ENCODE measurements at regions not wholly inside any gene's neighbourhood (a gene's known extent, or its start where the extent isn't known, plus 50 kb on each side); places are given as distances from the start of the nearest gene placed in this dataset.

- intact Hi-C loops (cut with micrococcal nuclease; ENCODE audit: unreplicated experiment), result no loop called here
- H3K36me3 ChIP-seq (ENCODE audit: insufficient read depth, low read length, poor library complexity, severe bottlenecking), result no peaks in the 10 kb centered on the region
- no peak overlapping the region for H3K27ac ChIP-seq (ENCODE audit: low read depth, low read length, poor library complexity, severe bottlenecking)
- no peaks in the 10 kb centered on the region for H3K4me1 ChIP-seq (ENCODE audit: insufficient read depth, low read length, poor library complexity, severe bottlenecking)
- ChIA-PET POLR2A (ENCODE audit: low non-redundant PET) (no interaction called here), CTCF (no interaction called here)
- no TSS peak for BruUV-seq (replicated peaks)
- H3K4me3 ChIP-seq (ENCODE audit: low read depth, low read length, poor library complexity, severe bottlenecking), result no peak overlapping the region
- no peaks in the 10 kb centered on the region for H3K9me3 ChIP-seq (ENCODE audit: low read depth, low read length, poor library complexity, severe bottlenecking)
- no peaks in the 10 kb centered on the region for H3K27me3 ChIP-seq (replicated peaks; ENCODE audit: insufficient read depth, low read depth, low read length, poor library complexity)
- no peak for DNase-seq (ENCODE audit: low spot score)
- TF ChIP-seq CTCF (conservative IDR thresholded peaks at IDR 0.05; ENCODE audit: low read depth, low read length) (no peak), EZH2 (IDR thresholded peaks at IDR 0.05; ENCODE audit: borderline replicate concordance, low read depth, low read length, poor library complexity, severe bottlenecking) (no peak)
Measured at GRCh38 chr2:43133708-43134570, 92.5 kb downstream of the ZFP36L2 start.

GRCh38 chr2:43133336-43133707 lies 93.1 kb downstream of the ZFP36L2 start:
- no peaks in the 10 kb centered on the region for H3K4me1 ChIP-seq (ENCODE audit: insufficient read depth, low read length, poor library complexity, severe bottlenecking)
- POLR2A ChIA-PET (ENCODE audit: low non-redundant PET), result no interaction called here
- no TSS peak for BruUV-seq (replicated peaks)
- CTCF ChIA-PET, result no interaction called here
- no peak for TF ChIP-seq CTCF (conservative IDR thresholded peaks at IDR 0.05; ENCODE audit: low read depth, low read length)
- no peak for TF ChIP-seq EZH2 (IDR thresholded peaks at IDR 0.05; ENCODE audit: borderline replicate concordance, low read depth, low read length, poor library complexity, severe bottlenecking)
- intact Hi-C loops (cut with micrococcal nuclease; ENCODE audit: unreplicated experiment), result no loop called here
- no peak for DNase-seq (ENCODE audit: low spot score)
- H3K27me3 ChIP-seq (replicated peaks; ENCODE audit: insufficient read depth, low read depth, low read length, poor library complexity), result no peaks in the 10 kb centered on the region
- H3K4me3 ChIP-seq (ENCODE audit: low read depth, low read length, poor library complexity, severe bottlenecking), result no peak overlapping the region
- H3K36me3 ChIP-seq (ENCODE audit: insufficient read depth, low read length, poor library complexity, severe bottlenecking), result no peaks in the 10 kb centered on the region
- no peaks in the 10 kb centered on the region for H3K9me3 ChIP-seq (ENCODE audit: low read depth, low read length, poor library complexity, severe bottlenecking)
- no peak overlapping the region for H3K27ac ChIP-seq (ENCODE audit: low read depth, low read length, poor library complexity, severe bottlenecking)

- H3K27ac ChIP-seq (ENCODE audit: low read depth, low read length, poor library complexity, severe bottlenecking), result no peak overlapping the region
- H3K27me3 ChIP-seq (replicated peaks; ENCODE audit: insufficient read depth, low read depth, low read length, poor library complexity), result no peaks in the 10 kb centered on the region
- H3K9me3 ChIP-seq (ENCODE audit: low read depth, low read length, poor library complexity, severe bottlenecking), result no peaks in the 10 kb centered on the region
- no TSS peak for BruUV-seq (replicated peaks)
- no peaks in the 10 kb centered on the region for H3K4me1 ChIP-seq (ENCODE audit: insufficient read depth, low read length, poor library complexity, severe bottlenecking)
- H3K36me3 ChIP-seq (ENCODE audit: insufficient read depth, low read length, poor library complexity, severe bottlenecking), result no peaks in the 10 kb centered on the region
- TF ChIP-seq EZH2 (IDR thresholded peaks at IDR 0.05; ENCODE audit: borderline replicate concordance, low read depth, low read length, poor library complexity, severe bottlenecking), result no peak
- TF ChIP-seq CTCF (conservative IDR thresholded peaks at IDR 0.05; ENCODE audit: low read depth, low read length), result no peak
- POLR2A ChIA-PET (ENCODE audit: low non-redundant PET), result no interaction called here
- CTCF ChIA-PET, result no interaction called here
- DNase-seq (ENCODE audit: low spot score), result no peak
- intact Hi-C loops (cut with micrococcal nuclease; ENCODE audit: unreplicated experiment), result no loop called here
- no peak overlapping the region for H3K4me3 ChIP-seq (ENCODE audit: low read depth, low read length, poor library complexity, severe bottlenecking)
Measured at GRCh38 chr2:43132683-43133301, 93.6 kb downstream of the ZFP36L2 start.
